IMR-90 (cell line): ENCODE measurements at regions not wholly inside any gene's neighbourhood (a gene's known extent, or its start where the extent isn't known, plus 50 kb on each side); places are given as distances from the start of the nearest gene placed in this dataset.

Experiments used
- ATAC-seq: fragments of 200-7000 bp; cut with Tn5 transposase; 2 replicates; pipeline ENCODE4 v1.9.1; 2020; ENCODE audit warnings: low read depth, mild to moderate bottlenecking, moderate library complexity
- BruUV-seq: library from RNA; stranded (reverse); fragments of 400-500 nt; replicated peaks from 2 replicates; lab custom pipeline; 2021; lab: Mats Ljungman, UMichigan
- CTCF ChIA-PET: fragments of 300-600 bp; formaldehyde crosslinking; extraction: SDS; loops from one replicate; lab custom pipeline; 2021; ENCODE audit warnings: antibody characterized with exemption; lab: Yijun Ruan, JAX
- POLR2A ChIA-PET: fragments of 300-600 bp; sonication (Branson Sonifier 250); formaldehyde crosslinking; loops from one replicate; lab custom pipeline; 2022; ENCODE audit warnings: antibody characterized with exemption; ENCODE audit not compliant: unreplicated experiment; lab: Charles Lee
- DNase-seq: peaks from one replicate; pipeline ENCODE4 v3.0.0; 2013
- H2AFZ ChIP-seq: replicated peaks from 2 replicates; pipeline ENCODE3; 2013; ENCODE audit warnings: low read length, mild to moderate bottlenecking; ENCODE audit not compliant: poor library complexity
- H2AK5ac ChIP-seq: 2 replicates; pipeline ENCODE4 v1.6.1; 2013; ENCODE audit warnings: low read depth, low read length, inconsistent platforms
- H2AK9ac ChIP-seq: replicated peaks from 2 replicates; pipeline ENCODE3; 2013; ENCODE audit warnings: mild to moderate bottlenecking, low read depth, low read length, moderate library complexity; ENCODE audit not compliant: poor library complexity
- H2BK120ac ChIP-seq: 2 replicates; pipeline ENCODE4 v1.6.1; 2013; ENCODE audit warnings: low read depth, low read length, inconsistent platforms
- H2BK15ac ChIP-seq: 3 replicates; pipeline ENCODE4 v1.6.1; 2013; ENCODE audit warnings: low read depth, low read length, inconsistent platforms
- H2BK20ac ChIP-seq: 2 replicates; pipeline ENCODE4 v1.6.1; 2013; ENCODE audit warnings: low read depth, mild to moderate bottlenecking, inconsistent platforms, low read length, moderate library complexity
- H2BK5ac ChIP-seq: 2 replicates; pipeline ENCODE4 v1.6.1; 2013; ENCODE audit warnings: mild to moderate bottlenecking, low read depth, low read length, inconsistent platforms; ENCODE audit not compliant: poor library complexity, severe bottlenecking
- H3K14ac ChIP-seq: replicated peaks from 2 replicates; pipeline ENCODE4 v1.6.1; 2013; ENCODE audit warnings: low read depth, low read length, inconsistent platforms
- H3K18ac ChIP-seq: 2 replicates; pipeline ENCODE4 v1.6.1; 2013; ENCODE audit warnings: low read depth, low read length, control low read depth
- H3K23ac ChIP-seq: 2 replicates; pipeline ENCODE4 v1.6.1; 2013; ENCODE audit warnings: low read depth, low read length, inconsistent platforms
- H3K27ac ChIP-seq: 2 replicates; pipeline ENCODE4 v1.5.1; 2013; ENCODE audit warnings: mild to moderate bottlenecking, control low read depth, low read length; ENCODE audit not compliant: insufficient read depth
- H3K27me3 ChIP-seq: 2 replicates; pipeline ENCODE4 v1.6.1; 2013; ENCODE audit warnings: low read length; ENCODE audit not compliant: control insufficient read depth, insufficient read depth
- H3K36me3 ChIP-seq: 2 replicates; pipeline ENCODE4 v1.6.1; 2013; ENCODE audit warnings: low read length, mixed read lengths; ENCODE audit not compliant: control insufficient read depth, insufficient read depth
- H3K4ac ChIP-seq: 2 replicates; pipeline ENCODE4 v1.6.1; 2013; ENCODE audit warnings: low read depth, low read length, inconsistent platforms
- H3K4me1 ChIP-seq: 2 replicates; pipeline ENCODE4 v1.6.1; 2013; ENCODE audit warnings: low read length, mixed read lengths; ENCODE audit not compliant: control insufficient read depth, insufficient read depth
- H3K4me2 ChIP-seq: 2 replicates; pipeline ENCODE4 v1.6.1; 2013; ENCODE audit warnings: low read depth, mild to moderate bottlenecking, control low read depth, low read length, moderate library complexity
- H3K4me3 ChIP-seq: 2 replicates; pipeline ENCODE4 v1.5.1; 2013; ENCODE audit warnings: low read depth, mild to moderate bottlenecking, control low read depth, low read length, moderate library complexity; ENCODE audit not compliant: insufficient read depth
- H3K56ac ChIP-seq: 2 replicates; pipeline ENCODE4 v1.6.1; 2013; ENCODE audit warnings: low read length, inconsistent platforms; ENCODE audit not compliant: insufficient read depth; ENCODE audit errors: extremely low read depth
- H3K79me1 ChIP-seq, 2 experiments: 2 replicates each; pipeline ENCODE4 v1.6.1; 2013; ENCODE audit warnings: low read length in 2 of 2, inconsistent platforms in 1 of 2, low read depth in 1 of 2
- H3K9ac ChIP-seq: 2 replicates; pipeline ENCODE4 v1.6.1; 2013; ENCODE audit warnings: low read depth, low read length, control low read depth
- H3K9me1 ChIP-seq: 2 replicates; pipeline ENCODE4 v1.6.1; 2013; ENCODE audit warnings: low read length, inconsistent platforms; ENCODE audit not compliant: insufficient read depth
- H3K9me3 ChIP-seq: 2 replicates; pipeline ENCODE4 v1.6.1; 2013; ENCODE audit warnings: low read length; ENCODE audit not compliant: control insufficient read depth, insufficient read depth
- H4K20me1 ChIP-seq: 2 replicates; pipeline ENCODE4 v1.6.1; 2013; ENCODE audit warnings: low read length, inconsistent platforms; ENCODE audit not compliant: insufficient read depth
- H4K5ac ChIP-seq: 2 replicates; pipeline ENCODE4 v1.6.1; 2013; ENCODE audit warnings: mild to moderate bottlenecking, low read depth, low read length, control low read depth
- H4K8ac ChIP-seq, 2 experiments: 2 replicates each; pipeline ENCODE4 v1.6.1; 2013; ENCODE audit warnings: low read depth in 2 of 2, low read length in 2 of 2, control low read depth in 1 of 2, inconsistent platforms in 1 of 2
- H4K91ac ChIP-seq: 2 replicates; pipeline ENCODE4 v1.6.1; 2013; ENCODE audit warnings: low read depth, low read length, inconsistent platforms; ENCODE audit not compliant: insufficient read depth
- CEBPB ChIP-seq: IDR thresholded peaks from 2 replicates; pipeline ENCODE4 v1.6.1; 2012; ENCODE audit warnings: low read depth, low read length, improper control_type of control experiment
- FOS ChIP-seq: fragments of 150-350 bp; IDR thresholded peaks from 2 replicates; pipeline ENCODE4 v1.6.1; 2016; ENCODE audit warnings: low read depth, low read length
- MAFK ChIP-seq: IDR thresholded peaks from 2 replicates; pipeline ENCODE4 v1.6.1; 2012; ENCODE audit warnings: low read depth, low read length, improper control_type of control experiment
- MAZ ChIP-seq: IDR thresholded peaks from 2 replicates; pipeline ENCODE4 v1.6.1; 2012; ENCODE audit warnings: low read depth, mild to moderate bottlenecking, low read length, improper control_type of control experiment, moderate library complexity, borderline replicate concordance
- POLR2A ChIP-seq: IDR thresholded peaks from 2 replicates; pipeline ENCODE4 v1.6.1; 2012; ENCODE audit warnings: mild to moderate bottlenecking, low read depth, low read length
- RAD21 ChIP-seq: IDR thresholded peaks from 2 replicates; pipeline ENCODE4 v1.6.1; 2012; ENCODE audit warnings: low read length, improper control_type of control experiment
- RCOR1 ChIP-seq: IDR thresholded peaks from 2 replicates; pipeline ENCODE4 v1.6.1; 2012; ENCODE audit warnings: mild to moderate bottlenecking, low read length, improper control_type of control experiment; ENCODE audit not compliant: insufficient replicate concordance
- RFX5 ChIP-seq: IDR thresholded peaks from 2 replicates; pipeline ENCODE4 v1.8.0; 2012; ENCODE audit warnings: low read depth, mild to moderate bottlenecking, low read length, moderate library complexity
- WGBS, 2 experiments: methylation state at CpG; one replicate each; pipeline versions ENCODE4 v1.1.5 to v1.1.7; 2013; ENCODE audit warnings: missing lambda C conversion rate in 2 of 2; ENCODE audit not compliant: insufficient read length in 1 of 2; ENCODE audit errors: extremely low coverage in 2 of 2; 5-methylcytosine and 5-hydroxymethylcytosine counted together
- dilution Hi-C: fragments of 300-500 bp; cut with HindIII; formaldehyde crosslinking; loops from one replicate; pipeline ENCODE4 v1.14.3; 2018; ENCODE audit warnings: low sequenced_read_pairs; ENCODE audit not compliant: unreplicated experiment
- in situ Hi-C: fragments of 300-500 bp; cut with MboI; formaldehyde crosslinking; loops from 3 replicates; pipeline ENCODE4 v1.14.3; 2019; ENCODE audit warnings: low sequenced_read_pairs, inconsistent platforms, mixed read lengths
- intact Hi-C: fragments of 100-400 bp; cut with micrococcal nuclease; formaldehyde crosslinking; loops from 2 replicates; pipeline ENCODE4 v1.10.0; 2022

GRCh38 chr13:107743100-107743499 is 472.2 kb downstream of the LIG4 start:
- Histone ChIP-seq H4K8ac (peak overlapping the region in 1 of 2 experiments; percentile 47; a peak in 2 of 4 replicates), H3K4ac (peak overlapping the region; percentile 55), H2BK120ac (peak overlapping the region; percentile 50; the same call in 1 of the 2 replicates), H2AFZ (peak overlapping the region; percentile 9), H3K36me3 (no peaks in the 10 kb centered on the region), H3K9me3 (no peaks in the 10 kb centered on the region), H2AK9ac (peak overlapping the region; percentile 3), H2BK20ac (peak overlapping the region; percentile 51), H3K4me1 (peaks cover 5% of the 10 kb centered on the region), H4K20me1 (peaks cover 11% of the 10 kb centered on the region; the same call in 1 of the 2 replicates), H3K14ac (peak overlapping the region; percentile 82), H3K18ac (peak overlapping the region; percentile 66; the same call in 1 of the 2 replicates), H2BK15ac (peak overlapping the region; percentile 21; the same call in 1 of the 3 replicates), H3K9me1 (peaks cover 5% of the 10 kb centered on the region; the same call in 1 of the 2 replicates), H3K9ac (peak overlapping the region; percentile 37; the same call in 1 of the 2 replicates), H4K5ac (0 out of 2 replicates have a peak overlapping the region, but pooled peaks have one; percentile 44), H3K27me3 (no peaks in the 10 kb centered on the region), H3K56ac (peak overlapping the region; percentile 31; the same call in 1 of the 2 replicates), H3K23ac (peak overlapping the region; percentile 57; the same call in 1 of the 2 replicates), H4K91ac (peak overlapping the region; percentile 12; the same call in 1 of the 2 replicates), H3K4me3 (peak overlapping the region; percentile 4; the same call in 1 of the 2 replicates), H3K4me2 (peak overlapping the region; percentile 81), H2BK5ac (peak overlapping the region; percentile 80), H3K27ac (peak overlapping the region; percentile 72), H2AK5ac (peak overlapping the region; percentile 42; the same call in 1 of the 2 replicates), H3K79me1 (peaks cover 24 to 51% of the 10 kb centered on the region in 2 experiments)
- BruUV-seq: no TSS peak
- DNase-seq (peak; percentile 77), ATAC-seq (peak; percentile 72)
- no CpG with 5 or more reads among the region's 3 CpGs for WGBS, 2 experiments
- in situ Hi-C loops (no loop called here), intact Hi-C loops (loop anchor here (5.0 kb wide), 3 partner anchors 99 to 536 kb away; no protein-coding TSS in a partner anchor), dilution Hi-C loops (no loop called here)
- ChIA-PET CTCF (no interaction called here), POLR2A (no interaction called here)
- TF ChIP-seq MAZ (no peak), FOS (no peak), RAD21 (no peak), CEBPB (no peak), RCOR1 (no peak), POLR2A (no peak), MAFK (no peak), RFX5 (no peak)
